DND-41 (cell line): ENCODE measurements at regions not wholly inside any gene's neighbourhood (a gene's known extent, or its start where the extent isn't known, plus 50 kb on each side); places are given as distances from the start of the nearest gene placed in this dataset.

Source experiments
- ATAC-seq: fragments of 200-7000 bp; cut with Tn5 transposase; 3 replicates; pipeline ENCODE4 v1.9.1; 2021; ENCODE audit warnings: low read depth; ENCODE audit not compliant: insufficient read depth
- DNase-seq: peaks from one replicate; pipeline ENCODE4 v3.0.0-alpha.2; 2020
- H2AFZ ChIP-seq: 2 replicates; pipeline ENCODE4 v1.6.0; 2012; ENCODE audit warnings: low read depth, low read length
- H3K27ac ChIP-seq: 2 replicates; pipeline ENCODE4 v1.5.1; 2012; ENCODE audit warnings: low read length, inconsistent platforms
- H3K27me3 ChIP-seq: fragments of 200-600 bp; sonication (generic); 2 replicates; pipeline ENCODE4 v1.6.0; 2012; ENCODE audit warnings: low read length, mild to moderate bottlenecking, inconsistent platforms; ENCODE audit not compliant: insufficient read depth, poor library complexity
- H3K36me3 ChIP-seq: 2 replicates; pipeline ENCODE4 v1.5.1; 2012; ENCODE audit warnings: low read length, inconsistent platforms; ENCODE audit not compliant: insufficient read depth
- H3K4me1 ChIP-seq: 2 replicates; pipeline ENCODE4 v1.5.1; 2012; ENCODE audit warnings: mild to moderate bottlenecking, low read length; ENCODE audit not compliant: insufficient read depth
- H3K4me2 ChIP-seq: 2 replicates; pipeline ENCODE4 v1.6.0; 2012; ENCODE audit warnings: mild to moderate bottlenecking, moderate library complexity, low read length, inconsistent platforms; ENCODE audit not compliant: insufficient read depth
- H3K4me3 ChIP-seq, 2 experiments: fragments of 200-600 bp in 1 of 2; shearing (Covaris generic) in 1 of 2; 2 replicates each; pipeline ENCODE4 v1.5.1; 2012 to 2016; ENCODE audit warnings: inconsistent platforms in 2 of 2, low read length in 2 of 2, mild to moderate bottlenecking in 2 of 2, low read depth in 1 of 2, moderate library complexity in 1 of 2
- H3K79me2 ChIP-seq: 2 replicates; pipeline ENCODE4 v1.6.0; 2012; ENCODE audit warnings: low read length, inconsistent platforms; ENCODE audit not compliant: insufficient read depth
- H3K9ac ChIP-seq: 2 replicates; pipeline ENCODE4 v1.6.0; 2012; ENCODE audit warnings: low read depth, mild to moderate bottlenecking, inconsistent platforms, low read length, moderate library complexity
- H3K9me3 ChIP-seq: 2 replicates; pipeline ENCODE4 v1.5.1; 2012; ENCODE audit warnings: low read length, moderate library complexity, mild to moderate bottlenecking, inconsistent platforms; ENCODE audit not compliant: insufficient read depth, severe bottlenecking
- H4K20me1 ChIP-seq: 2 replicates; pipeline ENCODE4 v1.6.0; 2012; ENCODE audit warnings: low read length; ENCODE audit not compliant: insufficient read depth
- CTCF ChIP-seq: IDR thresholded peaks from 2 replicates; pipeline ENCODE4 v1.5.1; 2012; ENCODE audit warnings: borderline replicate concordance, low read length, moderate library complexity, mild to moderate bottlenecking; ENCODE audit not compliant: poor library complexity, severe bottlenecking; ENCODE audit errors: extremely low read depth
- EZH2 ChIP-seq: IDR thresholded peaks from 3 replicates; pipeline ENCODE4 v1.6.1; 2012; ENCODE audit warnings: borderline replicate concordance, low read depth, mild to moderate bottlenecking, moderate library complexity, low read length, inconsistent platforms; ENCODE audit not compliant: severe bottlenecking

- H3K4me1 ChIP-seq = no peaks in the 10 kb centered on the region
- H4K20me1 ChIP-seq = no peaks in the 10 kb centered on the region
- H3K9ac ChIP-seq = no peak overlapping the region
- no peaks in the 10 kb centered on the region for H3K27me3 ChIP-seq
- no peaks in the 10 kb centered on the region for H3K79me2 ChIP-seq
- H3K27ac ChIP-seq = no peak overlapping the region
- H3K4me3 ChIP-seq = no peak overlapping the region
- DNase-seq (no peak), ATAC-seq (no peak)
- no peaks in the 10 kb centered on the region for H3K36me3 ChIP-seq
- no peaks in the 10 kb centered on the region for H3K9me3 ChIP-seq
- H3K4me2 ChIP-seq = no peak overlapping the region
- H2AFZ ChIP-seq = no peak overlapping the region
- TF ChIP-seq CTCF = no peak
- TF ChIP-seq EZH2 = no peak
These were observed 1421.2 kb upstream of the CELF2 start for GRCh38 chr10:9596368-9596920.

GRCh38 chr10:9602998-9603397, 1414.7 kb upstream of the CELF2 start:
- Histone ChIP-seq H3K4me3 (no peak overlapping the region), H3K4me1 (no peaks in the 10 kb centered on the region), H3K36me3 (no peaks in the 10 kb centered on the region), H3K4me2 (no peak overlapping the region), H3K79me2 (no peaks in the 10 kb centered on the region), H3K27ac (no peak overlapping the region), H2AFZ (no peak overlapping the region), H3K9me3 (no peaks in the 10 kb centered on the region), H4K20me1 (no peaks in the 10 kb centered on the region), H3K9ac (no peak overlapping the region), H3K27me3 (peaks cover 2% of the 10 kb centered on the region)
- DNase-seq (no peak), ATAC-seq (no peak)
- TF ChIP-seq CTCF (no peak), EZH2 (no peak)

- Histone ChIP-seq H3K36me3 (no peaks in the 10 kb centered on the region), H3K27ac (no peak overlapping the region), H3K79me2 (no peaks in the 10 kb centered on the region), H3K27me3 (peaks cover 2% of the 10 kb centered on the region), H4K20me1 (no peaks in the 10 kb centered on the region), H3K4me1 (no peaks in the 10 kb centered on the region), H2AFZ (no peak overlapping the region), H3K4me2 (no peak overlapping the region), H3K9me3 (no peaks in the 10 kb centered on the region), H3K9ac (no peak overlapping the region), H3K4me3 (no peak overlapping the region)
- DNase-seq (no peak), ATAC-seq (no peak)
- TF ChIP-seq CTCF (no peak), EZH2 (no peak)
These were observed 1413.7 kb upstream of the CELF2 start for GRCh38 chr10:9603972-9604371.

- no peak for ATAC-seq
- no peak overlapping the region for H3K9ac ChIP-seq
- TF ChIP-seq EZH2 (no peak), CTCF (no peak)
These were observed 1412.4 kb upstream of the CELF2 start for GRCh38 chr10:9605231-9605630.

More at GRCh38 chr10:9605231-9605630, 1412.4 kb upstream of the CELF2 start:
- Histone ChIP-seq H3K36me3 (no peaks in the 10 kb centered on the region), H4K20me1 (no peaks in the 10 kb centered on the region), H3K79me2 (no peaks in the 10 kb centered on the region), H3K4me3 (no peak overlapping the region), H3K4me1 (no peaks in the 10 kb centered on the region), H3K4me2 (no peak overlapping the region), H3K27me3 (peaks cover 2% of the 10 kb centered on the region), H3K9me3 (no peaks in the 10 kb centered on the region), H2AFZ (no peak overlapping the region), H3K27ac (no peak overlapping the region)
- DNase-seq = no peak
